HG03521 (cell line): ENCODE measurements at regions not wholly inside any gene's neighbourhood (a gene's known extent, or its start where the extent isn't known, plus 50 kb on each side); places are given as distances from the start of the nearest gene placed in this dataset.
"Not testable (repeated sequence)": the region's sequence is repeated elsewhere in the genome, so short reads cannot be mapped to it uniquely, and the experiment has no call there.

Source experiments
- ATAC-seq: cut with Tn5 transposase; IDR thresholded peaks from one replicate; pipeline ENCODE4 v1.9.1; 2021; ENCODE audit warnings: mild to moderate bottlenecking, moderate library complexity; ENCODE audit not compliant: unreplicated experiment

DNA sequence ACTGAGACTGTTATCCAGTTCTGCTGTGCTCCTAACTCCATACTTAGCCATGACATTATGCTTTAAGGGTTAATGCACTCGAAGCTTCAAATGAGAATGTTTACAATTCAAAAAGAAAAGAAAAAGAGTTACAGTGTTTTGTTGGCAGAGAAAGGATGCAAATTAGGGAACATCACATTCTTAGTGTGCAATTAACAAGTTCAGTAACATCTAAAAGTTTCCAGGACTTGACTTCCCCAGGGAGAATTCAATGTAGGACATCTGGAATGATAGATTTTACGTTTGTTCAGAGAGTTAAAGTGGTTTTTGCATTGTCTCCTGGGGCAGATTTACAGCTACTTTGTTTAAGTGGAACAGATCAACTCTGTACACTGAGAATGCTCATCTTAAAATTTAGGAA is 525.2 kb downstream of the LIG4 start:
- no peak for ATAC-seq

DNA sequence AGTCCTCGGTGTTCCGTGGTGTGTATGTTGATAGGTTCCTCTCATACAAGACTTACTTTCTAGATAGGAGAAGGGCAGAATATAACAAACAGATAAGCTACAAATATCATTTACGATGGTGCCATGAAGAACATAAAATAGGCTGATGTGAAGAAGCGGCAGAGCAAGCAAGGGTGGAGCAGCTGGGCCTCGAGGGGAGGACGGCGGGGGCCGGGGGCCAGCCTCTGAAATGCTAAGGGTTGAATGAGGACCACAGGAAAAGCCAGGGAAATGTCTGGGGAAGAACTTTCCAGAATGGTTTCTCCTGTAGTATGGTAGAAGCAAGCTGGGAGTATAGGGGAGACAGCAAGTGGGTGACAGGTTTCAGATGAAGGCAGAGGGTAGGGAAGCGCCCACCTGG is 529.5 kb downstream of the LIG4 start:
- no peak for ATAC-seq

DNA sequence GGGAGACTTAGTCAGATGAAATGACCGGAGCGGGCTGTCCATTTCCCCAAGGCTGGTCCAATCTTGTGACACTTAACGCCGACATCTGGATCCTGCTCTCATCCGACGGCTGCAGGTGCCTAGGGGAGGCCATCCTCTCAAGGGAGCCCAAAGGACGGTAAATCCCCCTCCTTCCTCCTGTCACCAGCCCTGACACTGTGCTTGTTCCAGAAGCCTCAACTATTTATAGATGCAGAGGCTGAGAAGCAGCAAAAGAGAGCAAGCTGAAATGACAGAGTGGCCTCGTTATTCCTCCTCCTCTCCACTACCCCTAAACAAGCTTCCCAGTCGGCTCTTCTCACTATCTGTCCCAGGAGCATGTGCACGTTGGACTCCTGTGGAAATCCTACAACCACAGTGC is 533.7 kb downstream of the LIG4 start:
- no peak for ATAC-seq

- ATAC-seq, result no peak
These were observed 535.2 kb downstream of the LIG4 start for GRCh38 chr13:107680115-107680514.

DNA sequence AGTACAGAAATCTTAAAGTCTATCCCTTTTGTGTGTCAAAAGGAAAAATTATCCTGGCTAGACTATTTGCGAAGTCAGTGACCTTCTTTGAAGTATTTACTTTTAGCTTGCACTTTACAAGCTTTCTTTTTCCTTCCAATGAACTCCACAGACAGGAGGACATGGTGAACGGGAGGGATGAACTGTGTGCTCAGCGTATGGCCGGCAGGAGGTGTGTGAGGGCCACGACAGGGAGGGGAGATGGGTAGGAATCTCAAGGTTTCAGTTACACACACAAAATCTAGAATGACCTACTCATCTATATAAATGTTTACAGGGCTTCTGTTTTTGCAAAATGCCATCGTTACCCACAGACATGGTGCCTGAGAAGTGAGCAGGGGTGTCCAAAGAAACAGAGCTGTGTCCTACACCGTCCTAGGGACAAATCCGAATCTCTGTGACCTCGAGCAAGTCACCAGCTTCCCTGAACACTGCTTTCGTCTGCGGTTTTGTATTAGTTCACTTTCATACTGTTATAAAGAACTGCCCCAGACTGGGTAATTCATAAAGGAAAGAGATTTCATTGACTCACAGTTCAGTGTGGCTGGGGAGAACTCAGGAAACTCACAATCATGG is 537.2 kb downstream of the LIG4 start:
- no peak for ATAC-seq

GRCh38 chr13:107675847-107676550 is 539.3 kb downstream of the LIG4 start:
- no peak for ATAC-seq

DNA sequence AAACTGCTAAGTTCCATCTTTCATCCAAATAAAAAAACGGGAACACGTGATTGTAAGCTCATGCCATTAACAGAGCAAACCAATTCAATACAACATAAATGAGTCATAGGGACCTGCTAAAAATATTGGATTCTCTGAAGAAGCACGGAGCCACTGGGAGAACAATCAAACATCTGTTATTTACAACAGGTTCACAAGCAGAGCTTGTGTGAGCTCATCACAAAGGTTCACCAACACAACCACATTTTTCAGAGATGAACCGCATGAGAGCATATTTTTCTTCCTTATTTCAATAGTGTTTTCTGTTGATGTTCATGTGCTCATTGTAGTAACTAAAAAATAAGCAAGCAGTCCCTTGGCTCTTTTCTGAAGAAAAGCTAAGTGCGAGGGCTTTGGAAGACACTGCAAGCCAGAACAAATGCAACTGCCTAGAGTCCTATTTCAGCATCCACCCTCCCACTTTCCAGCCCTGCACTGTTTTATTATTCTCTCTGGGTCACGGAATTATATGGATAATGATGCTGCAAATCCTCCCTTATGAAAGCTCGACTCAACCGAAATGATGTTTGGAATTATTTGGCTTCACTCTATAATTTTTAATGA is 545.8 kb downstream of the LIG4 start:
- ATAC-seq, result no peak

DNA sequence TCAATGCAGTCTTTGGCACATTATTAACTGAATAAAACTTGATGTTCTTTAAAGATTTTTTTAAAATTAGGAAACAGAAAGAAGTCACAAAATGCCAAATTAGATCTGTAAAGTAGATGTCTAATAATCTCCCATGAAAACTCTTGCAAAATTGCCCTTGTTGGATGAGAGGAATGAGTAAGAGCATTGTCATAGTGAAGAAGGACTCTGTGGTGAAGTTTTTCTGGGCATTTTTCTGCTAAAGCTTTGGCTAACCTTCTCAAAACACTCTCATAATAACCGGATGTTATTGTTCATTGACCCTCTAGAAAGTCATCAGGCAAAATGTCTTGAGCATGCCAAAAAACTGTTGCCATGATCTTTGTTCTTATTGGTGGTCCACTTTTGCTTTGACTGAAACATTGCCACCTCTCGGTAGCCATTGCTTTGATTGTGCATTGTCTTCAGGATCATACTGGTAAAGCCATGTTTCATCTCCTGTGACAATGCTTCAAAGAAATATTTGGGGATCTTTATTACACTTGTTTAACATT is 549.3 kb downstream of the LIG4 start:
- ATAC-seq, result no peak

DNA sequence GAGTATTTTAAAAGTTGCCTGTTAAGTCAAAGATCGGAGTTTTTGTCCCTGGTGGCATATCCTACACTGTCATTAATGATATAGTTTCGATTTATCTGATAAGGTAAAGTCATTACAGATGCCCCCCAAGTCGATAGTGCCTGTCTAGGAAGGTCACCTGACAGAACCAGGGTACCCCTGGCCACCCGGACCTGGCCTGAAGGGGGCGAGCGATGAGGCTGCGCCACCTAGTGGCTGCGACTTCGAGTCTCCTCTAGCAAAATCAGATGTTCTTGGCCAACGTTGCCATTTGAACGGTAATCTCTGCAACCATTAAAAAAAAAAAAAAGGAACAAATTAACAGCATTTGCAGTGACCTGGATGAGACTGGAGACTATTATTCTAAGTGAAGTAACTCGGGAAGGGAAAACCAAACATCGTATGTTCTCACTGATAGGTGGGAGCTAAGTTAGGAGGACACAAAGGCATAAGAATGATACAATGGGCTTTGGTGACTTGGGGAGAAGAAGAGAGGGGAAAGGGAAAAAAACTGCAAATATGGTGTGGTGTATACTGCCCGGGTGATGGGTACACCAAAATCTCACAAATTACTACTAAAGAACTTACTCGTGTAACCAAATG is 565.1 kb downstream of the LIG4 start:
- ATAC-seq, result peak; percentile 96

- ATAC-seq, result no peak
These were observed 566.3 kb downstream of the LIG4 start for GRCh38 chr13:107649079-107649478.

DNA sequence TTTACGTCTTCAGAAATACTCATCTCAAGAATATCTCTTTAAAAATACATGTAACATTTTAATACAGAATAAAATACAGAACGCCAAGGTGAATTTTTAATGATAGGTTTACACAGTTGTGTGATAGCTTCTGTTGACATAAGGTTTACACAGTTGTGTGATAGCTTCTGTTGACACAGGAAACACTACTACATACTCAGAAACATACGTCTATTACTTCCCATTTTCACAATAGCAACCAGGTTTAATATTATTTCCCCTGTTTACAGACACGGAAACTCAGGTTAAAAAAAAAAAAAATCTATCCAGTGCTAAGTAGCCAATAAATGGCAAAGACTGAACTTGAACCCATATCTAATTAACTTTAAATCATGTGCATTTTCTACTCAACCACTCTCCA is 571.2 kb downstream of the LIG4 start:
- ATAC-seq, result no peak

GRCh38 chr13:107643615-107644014 is 571.7 kb downstream of the LIG4 start:
- ATAC-seq, result no peak

DNA sequence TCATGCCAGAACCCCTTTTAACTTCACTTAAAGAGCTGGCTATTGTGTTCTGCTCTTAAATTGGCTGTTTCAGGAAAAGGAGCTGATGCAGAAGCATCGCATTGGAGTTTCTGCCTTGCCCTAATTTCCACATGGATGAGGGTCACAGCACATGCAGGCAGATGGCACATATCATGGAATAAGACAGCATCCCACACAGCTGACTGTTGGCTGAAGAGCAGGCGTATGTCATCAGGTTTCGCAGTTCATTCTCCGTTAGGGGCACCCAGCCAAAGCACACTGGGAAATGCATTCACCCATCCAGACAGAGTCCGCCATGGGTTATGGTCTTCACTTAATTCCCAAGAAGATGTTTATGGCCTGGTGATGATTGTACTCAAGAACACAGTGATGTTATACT is 572.5 kb downstream of the LIG4 start:
- ATAC-seq, result no peak

DNA sequence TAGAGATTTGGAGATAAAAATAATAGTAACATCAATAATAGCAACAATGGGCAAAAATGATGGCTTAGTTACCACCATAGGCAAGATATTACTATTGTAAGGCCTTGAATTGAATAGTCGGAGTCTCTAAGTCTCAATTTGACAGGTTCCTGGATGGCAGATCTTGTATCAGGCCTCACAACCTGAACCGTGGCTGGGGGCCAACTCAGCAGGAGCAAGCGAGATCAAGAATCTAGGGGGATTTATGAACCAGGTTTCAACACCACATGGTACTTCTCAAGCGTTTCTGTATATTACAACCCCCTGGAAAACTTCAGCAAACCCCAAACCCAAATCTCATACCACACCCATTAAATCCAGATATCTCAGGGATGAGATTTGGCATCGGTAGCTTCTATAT is 573.8 kb downstream of the LIG4 start:
- ATAC-seq, result no peak

DNA sequence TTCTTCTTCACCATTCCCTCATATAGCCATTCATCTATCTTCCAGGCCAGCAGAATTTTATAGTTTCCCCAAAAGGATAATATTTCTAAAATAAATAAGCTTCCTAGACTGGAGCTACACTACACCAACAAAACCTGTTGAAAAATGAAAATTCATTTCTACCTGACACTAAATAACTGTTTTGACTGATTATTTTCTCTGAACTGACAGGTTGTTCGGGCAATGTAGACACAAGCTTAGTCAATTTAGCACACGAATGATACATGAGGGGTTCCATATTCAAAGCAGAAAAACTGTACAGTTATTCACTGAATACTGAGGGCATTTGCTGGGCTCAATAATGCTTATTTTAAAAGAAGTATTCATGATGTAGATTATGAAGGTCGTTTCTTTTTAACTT is 589.7 kb downstream of the LIG4 start:
- ATAC-seq, result no peak

GRCh38 chr13:107617527-107617926 is 597.8 kb downstream of the LIG4 start:
- no peak for ATAC-seq

DNA sequence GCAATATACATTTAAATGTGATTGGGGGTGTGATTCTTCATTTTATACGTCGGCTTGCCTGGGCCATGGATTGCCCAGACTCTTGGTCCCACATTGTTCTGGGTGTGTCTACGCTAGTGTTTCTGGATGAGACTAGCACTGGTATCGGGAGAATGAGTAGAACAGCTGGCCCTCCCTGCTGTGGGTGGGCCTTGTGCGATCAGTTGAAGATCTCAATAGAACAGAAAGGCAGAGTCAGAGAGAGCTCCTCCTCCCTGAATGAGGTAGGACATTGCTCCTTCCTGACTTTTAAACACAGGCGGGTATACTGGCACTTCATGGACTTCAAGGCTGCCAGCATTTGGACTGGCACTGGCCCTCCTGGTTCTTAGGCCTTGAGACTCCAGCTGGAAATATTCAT is 603.0 kb downstream of the LIG4 start:
- no peak for ATAC-seq

DNA sequence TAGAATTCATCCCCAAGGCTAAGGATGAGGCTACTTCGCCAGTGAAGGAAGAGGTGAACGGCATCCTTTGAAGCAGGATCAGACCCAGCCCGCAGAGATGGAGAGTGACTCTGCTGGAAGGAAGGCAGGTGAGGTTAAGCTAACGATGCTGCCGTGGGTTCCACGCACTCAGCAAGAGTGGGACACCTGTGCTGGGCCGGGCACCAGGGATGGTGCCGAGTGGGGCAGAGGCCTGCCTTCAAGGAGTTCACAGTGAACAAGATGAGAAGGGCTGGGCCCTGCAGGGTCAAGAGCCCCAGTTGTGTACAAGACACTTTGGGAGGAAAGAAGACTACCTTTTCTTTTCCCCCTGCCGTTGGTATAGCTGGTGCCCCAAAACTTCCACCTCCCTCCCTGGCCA is 606.6 kb downstream of the LIG4 start:
- ATAC-seq, result no peak

- no peak for ATAC-seq
These were observed 614.4 kb downstream of the LIG4 start for GRCh38 chr13:107600971-107601370.

DNA sequence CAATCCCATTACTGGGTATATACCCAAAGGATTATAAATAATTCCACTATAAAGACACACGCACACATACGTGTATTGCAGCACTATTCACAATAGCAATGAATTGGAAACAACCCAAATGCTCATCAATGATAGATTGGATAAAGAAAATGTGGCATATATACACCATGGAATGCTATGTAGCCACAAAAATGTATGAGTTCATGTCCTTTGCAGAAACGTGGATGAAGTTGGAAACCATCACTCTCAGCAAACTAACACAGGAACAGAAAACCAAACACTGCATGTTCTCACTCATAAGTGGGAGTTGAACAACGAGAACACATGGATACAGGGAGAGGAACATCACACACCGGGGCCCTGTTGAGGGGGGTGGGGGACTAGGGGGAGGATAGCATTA is 619.0 kb downstream of the LIG4 start:
- not testable (repeated sequence) for ATAC-seq

GRCh38 chr13:107590556-107590955 is 624.8 kb downstream of the LIG4 start:
- no peak for ATAC-seq

DNA sequence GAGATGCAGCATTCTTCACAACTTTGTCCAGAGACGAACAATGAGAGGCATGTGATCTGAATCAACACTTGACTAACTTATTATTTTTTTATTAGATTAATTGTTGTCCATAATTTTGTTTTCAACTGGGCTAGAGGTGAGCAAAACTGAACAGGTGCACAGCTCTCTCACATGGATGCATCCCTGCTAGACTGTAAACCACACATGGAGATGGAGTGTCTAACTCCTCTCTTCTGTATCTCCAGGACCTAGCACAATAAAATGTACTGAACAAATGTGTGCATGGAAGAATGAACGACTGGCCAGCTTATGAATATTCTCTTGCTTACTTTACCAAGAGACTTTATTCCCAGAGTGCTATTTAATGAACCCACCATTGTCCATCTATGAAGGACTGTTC is 627.7 kb downstream of the LIG4 start:
- ATAC-seq, result no peak
